IMR-90 (cell line): ENCODE measurements at regions not wholly inside any gene's neighbourhood (a gene's known extent, or its start where the extent isn't known, plus 50 kb on each side); places are given as distances from the start of the nearest gene placed in this dataset.
A peak's percentile ranks its signal among the peaks of the same experiment; 100 is the strongest.

Source experiments
- ATAC-seq: fragments of 200-7000 bp; cut with Tn5 transposase; 2 replicates; pipeline ENCODE4 v1.9.1; 2020; ENCODE audit warnings: low read depth, mild to moderate bottlenecking, moderate library complexity
- BruUV-seq: library from RNA; stranded (reverse); fragments of 400-500 nt; replicated peaks from 2 replicates; lab custom pipeline; 2021; lab: Mats Ljungman, UMichigan
- CTCF ChIA-PET: fragments of 300-600 bp; formaldehyde crosslinking; extraction: SDS; loops from one replicate; lab custom pipeline; 2021; ENCODE audit warnings: antibody characterized with exemption; lab: Yijun Ruan, JAX
- POLR2A ChIA-PET: fragments of 300-600 bp; sonication (Branson Sonifier 250); formaldehyde crosslinking; loops from one replicate; lab custom pipeline; 2022; ENCODE audit warnings: antibody characterized with exemption; ENCODE audit not compliant: unreplicated experiment; lab: Charles Lee
- DNase-seq: peaks from one replicate; pipeline ENCODE4 v3.0.0; 2013
- H2AFZ ChIP-seq: replicated peaks from 2 replicates; pipeline ENCODE3; 2013; ENCODE audit warnings: low read length, mild to moderate bottlenecking; ENCODE audit not compliant: poor library complexity
- H2AK5ac ChIP-seq: 2 replicates; pipeline ENCODE4 v1.6.1; 2013; ENCODE audit warnings: low read depth, low read length, inconsistent platforms
- H2AK9ac ChIP-seq: replicated peaks from 2 replicates; pipeline ENCODE3; 2013; ENCODE audit warnings: mild to moderate bottlenecking, low read depth, low read length, moderate library complexity; ENCODE audit not compliant: poor library complexity
- H2BK120ac ChIP-seq: 2 replicates; pipeline ENCODE4 v1.6.1; 2013; ENCODE audit warnings: low read depth, low read length, inconsistent platforms
- H2BK15ac ChIP-seq: 3 replicates; pipeline ENCODE4 v1.6.1; 2013; ENCODE audit warnings: low read depth, low read length, inconsistent platforms
- H2BK20ac ChIP-seq: 2 replicates; pipeline ENCODE4 v1.6.1; 2013; ENCODE audit warnings: low read depth, mild to moderate bottlenecking, inconsistent platforms, low read length, moderate library complexity
- H2BK5ac ChIP-seq: 2 replicates; pipeline ENCODE4 v1.6.1; 2013; ENCODE audit warnings: mild to moderate bottlenecking, low read depth, low read length, inconsistent platforms; ENCODE audit not compliant: poor library complexity, severe bottlenecking
- H3K14ac ChIP-seq: replicated peaks from 2 replicates; pipeline ENCODE4 v1.6.1; 2013; ENCODE audit warnings: low read depth, low read length, inconsistent platforms
- H3K18ac ChIP-seq: 2 replicates; pipeline ENCODE4 v1.6.1; 2013; ENCODE audit warnings: low read depth, low read length, control low read depth
- H3K23ac ChIP-seq: 2 replicates; pipeline ENCODE4 v1.6.1; 2013; ENCODE audit warnings: low read depth, low read length, inconsistent platforms
- H3K27ac ChIP-seq: 2 replicates; pipeline ENCODE4 v1.5.1; 2013; ENCODE audit warnings: mild to moderate bottlenecking, control low read depth, low read length; ENCODE audit not compliant: insufficient read depth
- H3K27me3 ChIP-seq: 2 replicates; pipeline ENCODE4 v1.6.1; 2013; ENCODE audit warnings: low read length; ENCODE audit not compliant: control insufficient read depth, insufficient read depth
- H3K36me3 ChIP-seq: 2 replicates; pipeline ENCODE4 v1.6.1; 2013; ENCODE audit warnings: low read length, mixed read lengths; ENCODE audit not compliant: control insufficient read depth, insufficient read depth
- H3K4ac ChIP-seq: 2 replicates; pipeline ENCODE4 v1.6.1; 2013; ENCODE audit warnings: low read depth, low read length, inconsistent platforms
- H3K4me1 ChIP-seq: 2 replicates; pipeline ENCODE4 v1.6.1; 2013; ENCODE audit warnings: low read length, mixed read lengths; ENCODE audit not compliant: control insufficient read depth, insufficient read depth
- H3K4me2 ChIP-seq: 2 replicates; pipeline ENCODE4 v1.6.1; 2013; ENCODE audit warnings: low read depth, mild to moderate bottlenecking, control low read depth, low read length, moderate library complexity
- H3K4me3 ChIP-seq: 2 replicates; pipeline ENCODE4 v1.5.1; 2013; ENCODE audit warnings: low read depth, mild to moderate bottlenecking, control low read depth, low read length, moderate library complexity; ENCODE audit not compliant: insufficient read depth
- H3K56ac ChIP-seq: 2 replicates; pipeline ENCODE4 v1.6.1; 2013; ENCODE audit warnings: low read length, inconsistent platforms; ENCODE audit not compliant: insufficient read depth; ENCODE audit errors: extremely low read depth
- H3K79me1 ChIP-seq, 2 experiments: 2 replicates each; pipeline ENCODE4 v1.6.1; 2013; ENCODE audit warnings: low read length in 2 of 2, inconsistent platforms in 1 of 2, low read depth in 1 of 2
- H3K9ac ChIP-seq: 2 replicates; pipeline ENCODE4 v1.6.1; 2013; ENCODE audit warnings: low read depth, low read length, control low read depth
- H3K9me1 ChIP-seq: 2 replicates; pipeline ENCODE4 v1.6.1; 2013; ENCODE audit warnings: low read length, inconsistent platforms; ENCODE audit not compliant: insufficient read depth
- H3K9me3 ChIP-seq: 2 replicates; pipeline ENCODE4 v1.6.1; 2013; ENCODE audit warnings: low read length; ENCODE audit not compliant: control insufficient read depth, insufficient read depth
- H4K20me1 ChIP-seq: 2 replicates; pipeline ENCODE4 v1.6.1; 2013; ENCODE audit warnings: low read length, inconsistent platforms; ENCODE audit not compliant: insufficient read depth
- H4K5ac ChIP-seq: 2 replicates; pipeline ENCODE4 v1.6.1; 2013; ENCODE audit warnings: mild to moderate bottlenecking, low read depth, low read length, control low read depth
- H4K8ac ChIP-seq, 2 experiments: 2 replicates each; pipeline ENCODE4 v1.6.1; 2013; ENCODE audit warnings: low read depth in 2 of 2, low read length in 2 of 2, control low read depth in 1 of 2, inconsistent platforms in 1 of 2
- H4K91ac ChIP-seq: 2 replicates; pipeline ENCODE4 v1.6.1; 2013; ENCODE audit warnings: low read depth, low read length, inconsistent platforms; ENCODE audit not compliant: insufficient read depth
- CEBPB ChIP-seq: IDR thresholded peaks from 2 replicates; pipeline ENCODE4 v1.6.1; 2012; ENCODE audit warnings: low read depth, low read length, improper control_type of control experiment
- FOS ChIP-seq: fragments of 150-350 bp; IDR thresholded peaks from 2 replicates; pipeline ENCODE4 v1.6.1; 2016; ENCODE audit warnings: low read depth, low read length
- MAFK ChIP-seq: IDR thresholded peaks from 2 replicates; pipeline ENCODE4 v1.6.1; 2012; ENCODE audit warnings: low read depth, low read length, improper control_type of control experiment
- MAZ ChIP-seq: IDR thresholded peaks from 2 replicates; pipeline ENCODE4 v1.6.1; 2012; ENCODE audit warnings: low read depth, mild to moderate bottlenecking, low read length, improper control_type of control experiment, moderate library complexity, borderline replicate concordance
- NFE2L2 ChIP-seq: fragments of 150-350 bp; IDR thresholded peaks from 2 replicates; pipeline ENCODE4 v1.6.1; 2016; ENCODE audit warnings: low read depth, mild to moderate bottlenecking, low read length
- POLR2A ChIP-seq: IDR thresholded peaks from 2 replicates; pipeline ENCODE4 v1.6.1; 2012; ENCODE audit warnings: mild to moderate bottlenecking, low read depth, low read length
- RAD21 ChIP-seq: IDR thresholded peaks from 2 replicates; pipeline ENCODE4 v1.6.1; 2012; ENCODE audit warnings: low read length, improper control_type of control experiment
- RCOR1 ChIP-seq: IDR thresholded peaks from 2 replicates; pipeline ENCODE4 v1.6.1; 2012; ENCODE audit warnings: mild to moderate bottlenecking, low read length, improper control_type of control experiment; ENCODE audit not compliant: insufficient replicate concordance
- RFX5 ChIP-seq: IDR thresholded peaks from 2 replicates; pipeline ENCODE4 v1.8.0; 2012; ENCODE audit warnings: low read depth, mild to moderate bottlenecking, low read length, moderate library complexity
- SMC3 ChIP-seq: fragments of 150-350 bp; IDR thresholded peaks from 2 replicates; pipeline ENCODE4 v1.6.1; 2016; ENCODE audit warnings: low read depth, mild to moderate bottlenecking, antibody characterized with exemption, low read length, moderate library complexity
- WGBS, 2 experiments: methylation state at CpG; one replicate each; pipeline versions ENCODE4 v1.1.5 to v1.1.7; 2013; ENCODE audit warnings: missing lambda C conversion rate in 2 of 2; ENCODE audit not compliant: insufficient read length in 1 of 2; ENCODE audit errors: extremely low coverage in 2 of 2; 5-methylcytosine and 5-hydroxymethylcytosine counted together
- dilution Hi-C: fragments of 300-500 bp; cut with HindIII; formaldehyde crosslinking; loops from one replicate; pipeline ENCODE4 v1.14.3; 2018; ENCODE audit warnings: low sequenced_read_pairs; ENCODE audit not compliant: unreplicated experiment
- in situ Hi-C: fragments of 300-500 bp; cut with MboI; formaldehyde crosslinking; loops from 3 replicates; pipeline ENCODE4 v1.14.3; 2019; ENCODE audit warnings: low sequenced_read_pairs, inconsistent platforms, mixed read lengths
- intact Hi-C: fragments of 100-400 bp; cut with micrococcal nuclease; formaldehyde crosslinking; loops from 2 replicates; pipeline ENCODE4 v1.10.0; 2022
- TF ChIP-seq, protein P1 (sequence below): fragments of 150-350 bp; IDR thresholded peaks from 2 replicates; pipeline ENCODE4 v1.6.1; 2017; ENCODE audit warnings: mild to moderate bottlenecking, antibody characterized with exemption, low read length, low read depth
- TF ChIP-seq, protein P2 (sequence below): fragments of 150-350 bp; IDR thresholded peaks from 2 replicates; pipeline ENCODE4 v1.6.1; 2016; ENCODE audit warnings: low read depth, mild to moderate bottlenecking, low read length, moderate library complexity, borderline replicate concordance
- TF ChIP-seq, protein P3 (sequence below): conservative IDR thresholded peaks from 2 replicates; pipeline ENCODE4 v1.5.1; 2012; ENCODE audit warnings: mild to moderate bottlenecking, low read depth, low read length, improper control_type of control experiment

DNA sequence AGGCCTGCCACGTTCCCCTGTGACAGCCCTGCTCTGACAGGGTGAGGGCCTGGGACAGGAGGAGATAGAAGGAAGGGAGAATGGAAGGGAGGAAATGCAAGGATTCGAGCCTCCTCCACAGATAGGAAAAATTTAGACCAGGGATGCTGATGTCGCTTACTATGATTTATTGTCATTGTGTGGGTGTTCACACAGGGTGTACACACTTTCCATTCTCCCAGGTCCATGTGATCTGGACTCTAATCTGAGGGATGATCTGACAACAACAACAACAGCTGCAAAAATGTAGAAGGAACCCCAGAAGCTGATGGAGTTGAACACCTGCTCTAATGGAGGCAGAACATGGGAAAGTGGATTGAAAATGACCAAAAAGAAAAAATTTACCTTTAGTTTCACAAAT is 231.7 kb upstream of the TNP1 start:
- intact Hi-C loops (no loop called here), dilution Hi-C loops (no loop called here), in situ Hi-C loops (no loop called here)
- H2BK120ac ChIP-seq = no peak overlapping the region
- ChIA-PET CTCF (interaction anchor here (1.6 kb wide), 1 partner anchor 75 kb away, joined by 4 read pairs; no protein-coding TSS in a partner anchor), POLR2A (no interaction called here)
- no CpG with 5 or more reads among the region's 3 CpGs for WGBS, 2 experiments
- H3K18ac ChIP-seq = peak overlapping the region; percentile 53
- H2BK5ac ChIP-seq = no peak overlapping the region
- H2AK5ac ChIP-seq = no peak overlapping the region
- no peaks in the 10 kb centered on the region for H3K79me1 ChIP-seq
- no peaks in the 10 kb centered on the region for H3K27me3 ChIP-seq
- 0 out of 2 replicates have a peak overlapping the region, but pooled peaks have one; percentile 24 for H4K91ac ChIP-seq
- no peaks in the 10 kb centered on the region for H3K9me3 ChIP-seq
- no peak overlapping the region for H2BK20ac ChIP-seq
- DNase-seq (no peak), ATAC-seq (no peak)
- no peak overlapping the region for H3K56ac ChIP-seq
- no peak overlapping the region for H3K4ac ChIP-seq
- no TSS peak for BruUV-seq
- no peak overlapping the region for H3K23ac ChIP-seq
- no peaks in the 10 kb centered on the region for H4K20me1 ChIP-seq
- H3K9ac ChIP-seq = no peak overlapping the region
- no peak overlapping the region; a peak in 1 of 4 replicates for H4K8ac ChIP-seq
- H2AFZ ChIP-seq = peak overlapping the region; percentile 62
- H3K4me3 ChIP-seq = no peak overlapping the region
- H3K4me2 ChIP-seq = no peak overlapping the region
- H3K27ac ChIP-seq = no peak overlapping the region
- H4K5ac ChIP-seq = peak overlapping the region; percentile 35; the same call in 1 of the 2 replicates
- TF ChIP-seq MAZ = no peak
- no peak for TF ChIP-seq RAD21
- TF ChIP-seq, protein P1, sequence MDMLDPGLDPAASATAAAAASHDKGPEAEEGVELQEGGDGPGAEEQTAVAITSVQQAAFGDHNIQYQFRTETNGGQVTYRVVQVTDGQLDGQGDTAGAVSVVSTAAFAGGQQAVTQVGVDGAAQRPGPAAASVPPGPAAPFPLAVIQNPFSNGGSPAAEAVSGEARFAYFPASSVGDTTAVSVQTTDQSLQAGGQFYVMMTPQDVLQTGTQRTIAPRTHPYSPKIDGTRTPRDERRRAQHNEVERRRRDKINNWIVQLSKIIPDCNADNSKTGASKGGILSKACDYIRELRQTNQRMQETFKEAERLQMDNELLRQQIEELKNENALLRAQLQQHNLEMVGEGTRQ = no peak
- no peak for TF ChIP-seq RFX5
- TF ChIP-seq MAFK = no peak
- TF ChIP-seq, protein P2, sequence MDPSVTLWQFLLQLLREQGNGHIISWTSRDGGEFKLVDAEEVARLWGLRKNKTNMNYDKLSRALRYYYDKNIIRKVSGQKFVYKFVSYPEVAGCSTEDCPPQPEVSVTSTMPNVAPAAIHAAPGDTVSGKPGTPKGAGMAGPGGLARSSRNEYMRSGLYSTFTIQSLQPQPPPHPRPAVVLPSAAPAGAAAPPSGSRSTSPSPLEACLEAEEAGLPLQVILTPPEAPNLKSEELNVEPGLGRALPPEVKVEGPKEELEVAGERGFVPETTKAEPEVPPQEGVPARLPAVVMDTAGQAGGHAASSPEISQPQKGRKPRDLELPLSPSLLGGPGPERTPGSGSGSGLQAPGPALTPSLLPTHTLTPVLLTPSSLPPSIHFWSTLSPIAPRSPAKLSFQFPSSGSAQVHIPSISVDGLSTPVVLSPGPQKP = no peak
- TF ChIP-seq SMC3 = no peak
- TF ChIP-seq NFE2L2 = no peak
- TF ChIP-seq FOS = no peak
- no peak for TF ChIP-seq CEBPB
- no peak for TF ChIP-seq RCOR1
- TF ChIP-seq, protein P3, sequence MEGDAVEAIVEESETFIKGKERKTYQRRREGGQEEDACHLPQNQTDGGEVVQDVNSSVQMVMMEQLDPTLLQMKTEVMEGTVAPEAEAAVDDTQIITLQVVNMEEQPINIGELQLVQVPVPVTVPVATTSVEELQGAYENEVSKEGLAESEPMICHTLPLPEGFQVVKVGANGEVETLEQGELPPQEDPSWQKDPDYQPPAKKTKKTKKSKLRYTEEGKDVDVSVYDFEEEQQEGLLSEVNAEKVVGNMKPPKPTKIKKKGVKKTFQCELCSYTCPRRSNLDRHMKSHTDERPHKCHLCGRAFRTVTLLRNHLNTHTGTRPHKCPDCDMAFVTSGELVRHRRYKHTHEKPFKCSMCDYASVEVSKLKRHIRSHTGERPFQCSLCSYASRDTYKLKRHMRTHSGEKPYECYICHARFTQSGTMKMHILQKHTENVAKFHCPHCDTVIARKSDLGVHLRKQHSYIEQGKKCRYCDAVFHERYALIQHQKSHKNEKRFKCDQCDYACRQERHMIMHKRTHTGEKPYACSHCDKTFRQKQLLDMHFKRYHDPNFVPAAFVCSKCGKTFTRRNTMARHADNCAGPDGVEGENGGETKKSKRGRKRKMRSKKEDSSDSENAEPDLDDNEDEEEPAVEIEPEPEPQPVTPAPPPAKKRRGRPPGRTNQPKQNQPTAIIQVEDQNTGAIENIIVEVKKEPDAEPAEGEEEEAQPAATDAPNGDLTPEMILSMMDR = no peak
- TF ChIP-seq POLR2A = no peak
- no peaks in the 10 kb centered on the region for H3K36me3 ChIP-seq
- H2BK15ac ChIP-seq = peak overlapping the region; percentile 77; the same call in 2 of the 3 replicates
- H3K4me1 ChIP-seq = peaks cover 6% of the 10 kb centered on the region
- peaks cover 3% of the 10 kb centered on the region; the same call in 1 of the 2 replicates for H3K9me1 ChIP-seq
- no peak overlapping the region for H2AK9ac ChIP-seq
- H3K14ac ChIP-seq = no peak overlapping the region
